Dendritic cell treated with granulocyte-macrophage colony-stimulating factor and Interleukin-4, amounts not matched to agents 40 ng/mL and 50 ng/mL, for 4 days (primary cell): ENCODE measurements at regions not wholly inside any gene's neighbourhood (a gene's known extent, or its start where the extent isn't known, plus 50 kb on each side); places are given as distances from the start of the nearest gene placed in this dataset.
"Not testable (repeated sequence)": the region's sequence is repeated elsewhere in the genome, so short reads cannot be mapped to it uniquely, and the experiment has no call there.

Source experiments
- H3K27ac Mint-ChIP-seq: one replicate; pipeline ENCODE4 v1.8.0; 2022; ENCODE audit warnings: mild to moderate bottlenecking, mixed read lengths
- H3K27me3 Mint-ChIP-seq: one replicate; pipeline ENCODE4 v1.8.0; 2022; ENCODE audit warnings: mild to moderate bottlenecking, mixed read lengths
- H3K36me3 Mint-ChIP-seq: one replicate; pipeline ENCODE4 v1.8.0; 2022; ENCODE audit warnings: low read depth, mixed read lengths
- H3K4me1 Mint-ChIP-seq: one replicate; pipeline ENCODE4 v1.8.0; 2022; ENCODE audit warnings: low read depth, mixed read lengths
- H3K4me3 Mint-ChIP-seq: one replicate; pipeline ENCODE4 v1.8.0; 2022; ENCODE audit warnings: mild to moderate bottlenecking, moderate library complexity, mixed read lengths
- H3K9me3 Mint-ChIP-seq: one replicate; pipeline ENCODE4 v1.8.0; 2022; ENCODE audit warnings: mixed read lengths
- intact Hi-C: fragments of 100-400 bp; cut with micrococcal nuclease; formaldehyde crosslinking; loops from one replicate; pipeline ENCODE4 v1.15.0; 2022

DNA sequence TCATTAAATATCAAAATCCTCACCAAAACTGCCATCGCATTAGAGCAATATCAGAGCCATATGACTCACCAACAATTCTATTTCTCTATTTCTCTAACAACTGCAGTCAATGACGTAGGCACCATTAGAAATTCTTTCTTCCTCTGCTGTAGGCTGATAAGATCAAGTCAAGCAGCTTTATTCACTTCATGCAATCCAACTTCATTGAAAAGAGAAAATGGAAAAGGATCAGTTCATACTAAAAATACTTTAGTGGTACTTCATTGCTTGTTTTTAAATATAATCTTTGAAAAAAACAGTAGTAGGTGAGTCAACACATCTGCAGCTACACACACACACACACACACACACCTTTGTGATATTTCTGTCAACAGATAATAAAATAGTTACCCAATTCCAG, 345.3 kb upstream of the TENM3 start:
- intact Hi-C loops = no loop called here
- no peaks in the 10 kb centered on the region for H3K36me3 Mint-ChIP-seq
- H3K4me3 Mint-ChIP-seq = no peak overlapping the region
- H3K9me3 Mint-ChIP-seq = peaks cover 32% of the 10 kb centered on the region
- H3K27me3 Mint-ChIP-seq = no peaks in the 10 kb centered on the region
- H3K27ac Mint-ChIP-seq = no peak overlapping the region
- H3K4me1 Mint-ChIP-seq = no peaks in the 10 kb centered on the region

GRCh38 chr4:181902404-181902803, 340.8 kb upstream of the TENM3 start:
- peaks cover 52% of the 10 kb centered on the region for H3K9me3 Mint-ChIP-seq
- intact Hi-C loops, H3K27me3 Mint-ChIP-seq, H3K4me3 Mint-ChIP-seq, H3K36me3 Mint-ChIP-seq, H3K27ac Mint-ChIP-seq, H3K4me1 Mint-ChIP-seq: not testable (repeated sequence)

- Mint-ChIP-seq H3K36me3 (no peaks in the 10 kb centered on the region), H3K9me3 (peaks cover 54% of the 10 kb centered on the region), H3K4me3 (no peak overlapping the region), H3K27ac (no peak overlapping the region), H3K27me3 (no peaks in the 10 kb centered on the region), H3K4me1 (no peaks in the 10 kb centered on the region)
- intact Hi-C loops = no loop called here
Measured at GRCh38 chr4:181905708-181906107, 337.5 kb upstream of the TENM3 start.

- no peak overlapping the region for H3K27ac Mint-ChIP-seq
- H3K4me1 Mint-ChIP-seq = no peaks in the 10 kb centered on the region
- no peak overlapping the region for H3K4me3 Mint-ChIP-seq
- H3K36me3 Mint-ChIP-seq = no peaks in the 10 kb centered on the region
- H3K27me3 Mint-ChIP-seq = no peaks in the 10 kb centered on the region
- H3K9me3 Mint-ChIP-seq = peaks cover 55% of the 10 kb centered on the region
- intact Hi-C loops = no loop called here
Measured at GRCh38 chr4:181908168-181908567, 335.0 kb upstream of the TENM3 start.

DNA sequence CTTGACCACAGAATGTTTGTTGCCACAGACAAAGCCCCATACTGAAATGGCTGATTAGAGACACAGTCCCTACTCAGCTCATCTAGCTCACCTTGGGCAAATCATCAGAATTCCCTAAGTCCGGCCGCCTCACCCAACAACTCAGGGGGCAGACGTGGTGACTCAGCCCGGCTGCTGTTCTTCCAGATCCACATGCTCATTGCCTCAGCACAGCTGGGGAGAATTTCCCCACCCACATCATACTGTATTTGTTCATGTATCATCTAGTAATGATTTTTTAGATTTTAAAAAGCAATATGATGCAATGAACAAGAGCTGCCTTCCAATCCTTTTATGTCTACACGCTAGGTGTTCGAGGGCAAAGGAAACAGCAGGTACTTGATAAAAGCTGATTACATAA, 333.8 kb upstream of the TENM3 start:
- Mint-ChIP-seq H3K9me3 (peaks cover 56% of the 10 kb centered on the region), H3K27me3 (no peaks in the 10 kb centered on the region), H3K4me1 (no peaks in the 10 kb centered on the region), H3K4me3 (no peak overlapping the region), H3K27ac (no peak overlapping the region), H3K36me3 (no peaks in the 10 kb centered on the region)
- intact Hi-C loops = no loop called here

GRCh38 chr4:181911420-181911819, 331.8 kb upstream of the TENM3 start:
- no peak overlapping the region for H3K4me3 Mint-ChIP-seq
- intact Hi-C loops = no loop called here
- H3K36me3 Mint-ChIP-seq = no peaks in the 10 kb centered on the region
- no peak overlapping the region for H3K27ac Mint-ChIP-seq
- peaks cover 55% of the 10 kb centered on the region for H3K9me3 Mint-ChIP-seq
- no peaks in the 10 kb centered on the region for H3K27me3 Mint-ChIP-seq
- H3K4me1 Mint-ChIP-seq = no peaks in the 10 kb centered on the region

DNA sequence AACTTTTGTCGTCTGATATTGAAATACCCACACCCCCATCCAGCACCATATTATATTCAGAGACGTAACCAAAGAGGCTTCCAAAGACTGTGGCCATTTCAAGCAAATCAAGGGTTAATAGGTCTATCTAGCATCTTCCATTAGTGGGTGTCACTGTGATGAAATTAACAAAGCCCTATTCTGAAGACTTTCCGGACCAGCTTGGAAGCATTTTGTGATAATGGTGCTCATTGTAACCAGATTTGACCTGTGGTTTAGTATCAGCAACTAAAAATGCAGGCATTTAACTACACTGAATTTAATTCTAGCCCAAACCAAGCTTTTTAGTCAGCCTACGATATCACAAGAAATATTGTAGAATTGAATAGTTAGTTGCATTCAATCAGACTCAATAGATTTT, 309.7 kb upstream of the TENM3 start:
- Mint-ChIP-seq H3K4me3 (no peak overlapping the region), H3K4me1 (no peaks in the 10 kb centered on the region), H3K27me3 (no peaks in the 10 kb centered on the region), H3K27ac (no peak overlapping the region), H3K36me3 (no peaks in the 10 kb centered on the region), H3K9me3 (peaks cover 32% of the 10 kb centered on the region)
- intact Hi-C loops = no loop called here

- H3K9me3 Mint-ChIP-seq = peaks cover 14% of the 10 kb centered on the region
- no peaks in the 10 kb centered on the region for H3K4me1 Mint-ChIP-seq
- no peaks in the 10 kb centered on the region for H3K27me3 Mint-ChIP-seq
- intact Hi-C loops = no loop called here
- H3K4me3 Mint-ChIP-seq = no peak overlapping the region
- H3K27ac Mint-ChIP-seq = no peak overlapping the region
- no peaks in the 10 kb centered on the region for H3K36me3 Mint-ChIP-seq
Measured at GRCh38 chr4:181938631-181939030, 304.6 kb upstream of the TENM3 start.

DNA sequence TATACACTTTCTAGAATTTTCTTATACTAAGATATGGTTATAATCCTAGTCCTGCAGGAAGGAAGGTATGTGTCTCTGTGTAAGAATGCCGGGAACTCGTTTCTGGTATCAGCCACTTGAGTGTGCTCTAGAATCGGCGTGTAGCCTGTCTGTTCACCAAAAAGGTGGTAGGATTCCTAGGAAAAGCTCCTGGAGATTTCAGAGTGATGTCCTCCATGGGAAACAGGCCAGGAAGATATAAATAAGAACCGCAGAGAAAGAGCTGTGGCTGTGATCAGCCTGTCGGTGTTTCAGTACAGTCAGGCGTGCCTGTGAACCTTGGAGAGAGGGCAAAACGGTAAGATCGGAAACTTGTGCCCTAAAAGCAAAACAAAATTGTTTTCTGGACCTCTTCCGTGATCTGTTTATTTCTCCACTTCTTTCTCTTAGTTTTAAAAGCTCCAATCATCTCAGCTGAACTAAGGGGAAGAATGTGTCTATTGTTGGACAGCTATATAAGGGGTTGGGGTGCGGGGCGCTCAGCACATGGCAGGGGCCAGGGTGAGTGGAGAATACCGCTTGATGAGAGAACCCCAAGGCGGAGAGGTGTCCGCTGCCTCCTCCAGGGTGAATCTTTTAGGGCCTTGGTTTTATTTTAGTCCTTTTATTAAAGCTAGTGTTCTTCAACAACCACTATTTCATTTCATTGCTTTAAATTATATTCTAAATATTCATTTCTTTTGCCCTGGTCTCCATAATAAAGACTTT, 303.8 kb upstream of the TENM3 start:
- H3K27me3 Mint-ChIP-seq = no peaks in the 10 kb centered on the region
- intact Hi-C loops = no loop called here
- H3K9me3 Mint-ChIP-seq = peaks cover 14% of the 10 kb centered on the region
- H3K36me3 Mint-ChIP-seq = no peaks in the 10 kb centered on the region
- H3K4me3 Mint-ChIP-seq = no peak overlapping the region
- no peaks in the 10 kb centered on the region for H3K4me1 Mint-ChIP-seq
- H3K27ac Mint-ChIP-seq = no peak overlapping the region

DNA sequence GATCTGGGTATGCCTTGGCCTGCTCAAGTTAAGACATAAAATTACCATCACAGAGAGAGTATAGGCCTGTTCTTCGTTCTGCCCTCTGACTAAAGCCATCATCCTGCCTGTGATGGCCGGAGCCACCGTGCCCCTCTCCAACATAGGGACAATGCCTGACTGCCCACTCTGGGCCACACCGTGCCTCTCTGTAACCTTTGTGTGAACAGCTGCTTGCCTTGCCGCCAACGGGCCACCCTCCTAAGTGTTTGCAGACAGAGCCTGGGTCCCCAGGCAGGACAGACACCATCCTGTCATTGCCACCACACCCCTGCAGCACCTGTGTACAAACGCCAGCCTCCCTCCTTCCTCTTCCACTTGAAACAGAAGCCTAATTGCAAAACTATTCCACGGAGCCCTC, 298.7 kb upstream of the TENM3 start:
- H3K27ac Mint-ChIP-seq = no peak overlapping the region
- no peaks in the 10 kb centered on the region for H3K4me1 Mint-ChIP-seq
- H3K9me3 Mint-ChIP-seq = no peaks in the 10 kb centered on the region
- no peaks in the 10 kb centered on the region for H3K36me3 Mint-ChIP-seq
- intact Hi-C loops = no loop called here
- H3K4me3 Mint-ChIP-seq = no peak overlapping the region
- no peaks in the 10 kb centered on the region for H3K27me3 Mint-ChIP-seq

- intact Hi-C loops = no loop called here
- no peak overlapping the region for H3K27ac Mint-ChIP-seq
- no peaks in the 10 kb centered on the region for H3K27me3 Mint-ChIP-seq
- no peaks in the 10 kb centered on the region for H3K36me3 Mint-ChIP-seq
- no peak overlapping the region for H3K4me3 Mint-ChIP-seq
- no peaks in the 10 kb centered on the region for H3K4me1 Mint-ChIP-seq
- no peaks in the 10 kb centered on the region for H3K9me3 Mint-ChIP-seq
Measured at GRCh38 chr4:181946902-181947301, 296.3 kb upstream of the TENM3 start.

- Mint-ChIP-seq H3K9me3 (no peaks in the 10 kb centered on the region), H3K36me3 (no peaks in the 10 kb centered on the region), H3K4me1 (no peaks in the 10 kb centered on the region), H3K27me3 (no peaks in the 10 kb centered on the region), H3K4me3 (no peak overlapping the region), H3K27ac (no peak overlapping the region)
- intact Hi-C loops = no loop called here
Measured at GRCh38 chr4:181948839-181949382, 294.3 kb upstream of the TENM3 start.

DNA sequence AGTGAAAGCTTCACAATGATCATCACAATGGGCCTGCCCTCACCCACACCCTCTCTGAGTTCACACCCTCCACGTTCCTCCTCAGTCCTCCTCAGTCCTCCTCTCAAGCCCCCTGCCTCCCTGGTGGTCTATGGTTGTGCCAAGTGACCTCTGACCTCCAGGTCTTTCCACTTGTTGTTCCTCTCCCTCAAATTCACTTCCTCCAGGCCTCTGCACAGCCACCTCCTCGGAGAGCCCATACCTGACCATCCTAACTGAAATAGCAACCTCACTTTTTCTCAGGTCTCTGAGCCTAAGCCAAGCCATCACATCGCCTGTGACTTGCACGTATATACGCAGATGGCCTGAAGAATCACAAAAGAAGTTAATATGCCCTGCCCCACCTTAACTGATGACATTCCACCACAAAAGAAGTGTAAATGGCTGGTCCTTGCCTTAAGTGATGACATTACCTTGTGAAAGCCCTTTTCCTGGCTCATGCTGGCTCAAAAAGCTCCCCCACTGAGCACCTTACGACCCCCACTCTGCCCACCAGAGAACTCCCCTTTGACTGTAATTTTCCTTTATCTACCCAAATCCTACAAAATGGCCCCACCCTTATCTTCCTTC, 293.4 kb upstream of the TENM3 start:
- no peaks in the 10 kb centered on the region for H3K4me1 Mint-ChIP-seq
- H3K27me3 Mint-ChIP-seq = no peaks in the 10 kb centered on the region
- intact Hi-C loops = no loop called here
- no peak overlapping the region for H3K27ac Mint-ChIP-seq
- no peak overlapping the region for H3K4me3 Mint-ChIP-seq
- H3K36me3 Mint-ChIP-seq = no peaks in the 10 kb centered on the region
- no peaks in the 10 kb centered on the region for H3K9me3 Mint-ChIP-seq

DNA sequence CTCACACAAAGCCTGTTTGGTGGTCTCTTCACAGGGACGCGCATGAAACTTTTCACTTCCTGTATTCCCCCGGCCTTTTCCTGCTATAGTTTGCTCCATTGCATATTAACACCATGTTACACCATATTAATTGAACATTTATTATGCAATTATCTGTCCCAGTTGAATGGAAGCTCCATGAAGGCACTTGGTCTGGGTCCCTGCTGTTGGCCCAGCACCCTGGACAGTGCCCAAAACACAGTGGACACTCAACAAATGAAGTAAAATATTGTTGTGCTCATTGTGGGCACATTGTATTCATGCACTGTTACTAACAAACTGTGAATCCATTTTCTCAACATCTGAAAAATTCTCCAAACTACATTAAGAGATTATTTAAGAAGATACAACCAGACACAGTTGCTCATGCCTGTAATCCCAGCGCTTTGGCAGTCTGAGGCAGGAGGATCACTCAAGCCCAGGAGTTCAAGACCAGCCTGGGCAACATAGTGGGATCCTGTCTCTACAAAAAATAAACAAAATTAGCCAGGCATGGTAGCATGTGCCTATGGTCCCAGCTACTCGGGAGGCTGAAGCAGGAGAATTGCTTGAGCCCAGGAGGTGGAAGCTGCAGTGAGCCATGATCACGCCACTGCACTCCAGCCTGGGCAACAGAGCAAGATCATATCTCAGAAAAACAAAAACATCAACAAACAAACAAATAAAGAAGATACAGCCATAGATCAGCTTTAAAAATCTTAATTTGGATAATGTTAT, 292.7 kb upstream of the TENM3 start:
- Mint-ChIP-seq H3K27ac (no peak overlapping the region), H3K36me3 (no peaks in the 10 kb centered on the region), H3K4me1 (no peaks in the 10 kb centered on the region), H3K27me3 (no peaks in the 10 kb centered on the region), H3K4me3 (no peak overlapping the region), H3K9me3 (no peaks in the 10 kb centered on the region)
- intact Hi-C loops = no loop called here
